ENCODE measurements at regions not wholly inside any gene's neighbourhood (a gene's known extent, or its start where the extent isn't known, plus 50 kb on each side); places are given as distances from the start of the nearest gene placed in this dataset.

DNA sequence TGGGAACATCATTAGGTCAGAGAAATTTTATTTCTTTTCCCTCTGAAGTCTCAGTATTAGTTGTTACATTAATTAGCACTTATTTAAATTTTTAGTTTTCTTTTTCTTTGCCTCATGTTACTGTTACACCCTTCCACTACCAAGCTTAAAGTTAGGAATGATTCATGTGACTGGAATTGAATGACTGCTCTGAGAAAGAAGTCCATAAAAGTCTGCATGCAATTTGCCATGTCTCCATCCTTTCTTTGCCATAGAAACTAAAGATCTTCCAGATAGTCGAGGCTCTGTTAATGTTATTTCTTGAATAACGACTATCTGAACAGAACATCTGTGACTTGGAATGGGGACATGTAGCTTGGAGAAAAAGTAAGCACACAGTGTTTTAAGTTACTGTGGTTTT lies 1269.8 kb upstream of the PIK3C3 start (continued):
- TF ChIP-seq BRCA1 (IDR thresholded peaks at IDR 0.05; ENCODE audit: low read depth, low read length) = no peak
- TF ChIP-seq NANOG (IDR thresholded peaks at IDR 0.05; ENCODE audit: insufficient read depth, low read depth, low read length, poor library complexity, severe bottlenecking) = no peak
- TF ChIP-seq RAD21 (IDR thresholded peaks at IDR 0.05 in 1 of 2, conservative IDR thresholded peaks at IDR 0.05 in 1 of 2; ENCODE audit: low read depth in 2 of 2, low read length in 2 of 2) = no peak
- TF ChIP-seq HDAC6 (IDR thresholded peaks at IDR 0.05; ENCODE audit: low read depth, low read length) = no peak
- no peak for TF ChIP-seq TAF1 (IDR thresholded peaks at IDR 0.05; ENCODE audit: low read depth, low read length)
- no peak for TF ChIP-seq CREB1 (IDR thresholded peaks at IDR 0.05)
- TF ChIP-seq SIN3A (conservative IDR thresholded peaks at IDR 0.05 in 1 of 2, IDR thresholded peaks at IDR 0.05 in 1 of 2; ENCODE audit: low read depth in 1 of 2, low read length in 2 of 2) = no peak
- TF ChIP-seq CTBP2 (IDR thresholded peaks at IDR 0.05; ENCODE audit: borderline replicate concordance, insufficient read depth, insufficient read length, low read length) = no peak
- no peak for TF ChIP-seq GTF2F1 (IDR thresholded peaks at IDR 0.05; ENCODE audit: borderline replicate concordance, low read depth, low read length)
- no peak for TF ChIP-seq GABPA (IDR thresholded peaks at IDR 0.05; ENCODE audit: borderline replicate concordance, insufficient read depth, low read length)
- TF ChIP-seq SP1 (IDR thresholded peaks at IDR 0.05; ENCODE audit: low read depth, low read length) = no peak
- TF ChIP-seq HDAC2 (IDR thresholded peaks at IDR 0.05; ENCODE audit: borderline replicate concordance in 1 of 2, low read depth in 2 of 2, low read length in 2 of 2) = no peak
- no peak for TF ChIP-seq KDM4A (IDR thresholded peaks at IDR 0.05; ENCODE audit: low read depth, low read length, severe bottlenecking)
- TF ChIP-seq JUND (IDR thresholded peaks at IDR 0.05; ENCODE audit: low read length) = no peak
- no peak for TF ChIP-seq RBBP5 (IDR thresholded peaks at IDR 0.05; ENCODE audit: borderline replicate concordance, low read depth, low read length)
- no peak for TF ChIP-seq RNF2 (IDR thresholded peaks at IDR 0.05; ENCODE audit: borderline replicate concordance, low read depth, low read length, missing control alignments, poor library complexity, severe bottlenecking)

Data from H1 (cell line).